ENCODE measurements at regions not wholly inside any gene's neighbourhood (a gene's known extent, or its start where the extent isn't known, plus 50 kb on each side); places are given as distances from the start of the nearest gene placed in this dataset.

DNA sequence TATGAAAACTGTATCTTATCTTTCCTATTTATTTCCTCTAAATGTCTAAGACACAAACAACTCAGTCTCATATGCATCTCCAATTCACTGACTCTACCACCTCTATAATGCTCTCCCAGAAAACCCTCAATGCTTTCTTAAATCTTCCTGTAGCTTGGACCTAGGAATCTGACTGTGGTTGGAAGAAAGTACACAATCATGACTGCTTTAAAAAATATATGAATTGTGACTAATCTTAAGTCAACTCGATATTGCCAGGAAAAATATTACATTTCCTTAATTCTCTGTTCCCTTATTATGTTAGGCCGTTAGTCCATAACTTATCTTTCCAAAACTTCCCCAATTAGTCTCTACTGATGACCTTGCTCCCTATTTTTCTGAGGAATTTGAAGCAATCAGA, 87.0 kb downstream of the SPCS3 start:
- no peak for ATAC-seq
- TF ChIP-seq TOX (CRISPR knock-in tag; IDR thresholded peaks at IDR 0.05; ENCODE audit: borderline replicate concordance) (no peak), OSR1 (CRISPR knock-in tag; IDR thresholded peaks at IDR 0.05) (no peak), ZNF8 (CRISPR knock-in tag; IDR thresholded peaks at IDR 0.05) (no peak)

DNA sequence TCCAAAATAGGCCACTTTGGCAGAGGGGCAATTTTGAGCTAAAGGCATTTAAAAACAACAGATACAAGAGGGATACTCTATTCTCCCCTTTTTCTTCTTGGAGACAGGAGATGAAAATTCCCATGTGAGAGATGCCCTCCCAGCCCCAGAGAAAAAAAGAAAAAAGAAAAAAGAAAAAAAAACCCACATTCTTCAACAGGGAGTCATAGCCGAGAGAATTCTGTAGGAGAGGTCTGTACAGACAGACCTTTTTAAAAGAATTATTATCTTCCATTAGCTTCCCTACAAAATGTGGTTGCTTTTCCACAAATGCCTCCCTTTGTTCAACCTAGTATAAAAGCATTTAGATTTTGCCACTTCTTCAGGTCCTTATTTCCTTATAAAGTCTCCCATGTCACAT, 89.9 kb downstream of the SPCS3 start:
- ATAC-seq, result no peak
- no peak for TF ChIP-seq TSHZ2 (CRISPR knock-in tag; IDR thresholded peaks at IDR 0.05)
- no peak for TF ChIP-seq TOX (CRISPR knock-in tag; IDR thresholded peaks at IDR 0.05; ENCODE audit: borderline replicate concordance)
- TF ChIP-seq CREB5 (CRISPR knock-in tag; IDR thresholded peaks at IDR 0.05; ENCODE audit: low read depth), result no peak
- TF ChIP-seq RARB (CRISPR knock-in tag; IDR thresholded peaks at IDR 0.05), result no peak
- no peak for TF ChIP-seq ZNF8 (CRISPR knock-in tag; IDR thresholded peaks at IDR 0.05)
- TF ChIP-seq ZNF565 (CRISPR knock-in tag; conservative IDR thresholded peaks at IDR 0.05; ENCODE audit: low read depth), result no peak
- TF ChIP-seq BACH2 (CRISPR knock-in tag; IDR thresholded peaks at IDR 0.05; ENCODE audit: borderline replicate concordance), result no peak

DNA sequence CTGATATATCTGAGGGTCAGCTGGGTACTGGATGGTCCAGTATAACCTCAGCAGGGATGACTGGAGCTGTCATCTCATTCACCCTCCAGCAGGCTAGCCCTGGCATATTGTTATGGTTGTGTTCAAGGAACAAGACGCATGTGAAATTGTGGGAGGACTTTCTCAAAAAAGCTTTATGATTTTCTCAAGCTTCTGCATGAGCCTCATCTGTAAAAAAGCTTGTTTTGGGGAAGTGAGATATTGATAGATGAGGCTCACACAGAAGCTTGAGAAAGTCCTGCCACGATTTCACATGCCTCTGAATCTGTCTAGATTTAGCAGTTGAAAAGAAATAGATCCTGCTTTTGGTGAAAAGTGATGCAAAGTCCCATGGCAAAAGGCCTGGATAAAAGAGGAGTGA, 93.4 kb downstream of the SPCS3 start:
- ATAC-seq, result no peak
- TF ChIP-seq CREB5 (CRISPR knock-in tag; IDR thresholded peaks at IDR 0.05; ENCODE audit: low read depth) (no peak), TSHZ2 (CRISPR knock-in tag; IDR thresholded peaks at IDR 0.05) (no peak), CSDC2 (CRISPR knock-in tag; IDR thresholded peaks at IDR 0.05) (no peak), TCF4 (CRISPR knock-in tag; IDR thresholded peaks at IDR 0.05; ENCODE audit: borderline replicate concordance) (no peak), ZFP30 (CRISPR knock-in tag; IDR thresholded peaks at IDR 0.05) (no peak), PPARA (CRISPR knock-in tag; IDR thresholded peaks at IDR 0.05; ENCODE audit: borderline replicate concordance) (no peak)
- TF ChIP-seq, protein P1, sequence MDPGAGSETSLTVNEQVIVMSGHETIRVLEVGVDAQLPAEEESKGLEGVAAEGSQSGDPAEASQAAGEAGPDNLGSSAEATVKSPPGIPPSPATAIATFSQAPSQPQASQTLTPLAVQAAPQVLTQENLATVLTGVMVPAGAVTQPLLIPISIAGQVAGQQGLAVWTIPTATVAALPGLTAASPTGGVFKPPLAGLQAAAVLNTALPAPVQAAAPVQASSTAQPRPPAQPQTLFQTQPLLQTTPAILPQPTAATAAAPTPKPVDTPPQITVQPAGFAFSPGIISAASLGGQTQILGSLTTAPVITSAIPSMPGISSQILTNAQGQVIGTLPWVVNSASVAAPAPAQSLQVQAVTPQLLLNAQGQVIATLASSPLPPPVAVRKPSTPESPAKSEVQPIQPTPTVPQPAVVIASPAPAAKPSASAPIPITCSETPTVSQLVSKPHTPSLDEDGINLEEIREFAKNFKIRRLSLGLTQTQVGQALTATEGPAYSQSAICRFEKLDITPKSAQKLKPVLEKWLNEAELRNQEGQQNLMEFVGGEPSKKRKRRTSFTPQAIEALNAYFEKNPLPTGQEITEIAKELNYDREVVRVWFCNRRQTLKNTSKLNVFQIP (CRISPR knock-in tag; IDR thresholded peaks at IDR 0.05; ENCODE audit: borderline replicate concordance, low read depth), result no peak

- ATAC-seq, result no peak
- TF ChIP-seq PATZ1 (CRISPR knock-in tag; IDR thresholded peaks at IDR 0.05; ENCODE audit: borderline replicate concordance), result no peak
- TF ChIP-seq ARNTL (CRISPR knock-in tag; IDR thresholded peaks at IDR 0.05; ENCODE audit: borderline replicate concordance, low read depth), result no peak
- TF ChIP-seq ZC3H10 (CRISPR knock-in tag; IDR thresholded peaks at IDR 0.05), result no peak
- TF ChIP-seq, protein P1 (CRISPR knock-in tag; IDR thresholded peaks at IDR 0.05; ENCODE audit: borderline replicate concordance, low read depth), result no peak
- TF ChIP-seq TOX (CRISPR knock-in tag; IDR thresholded peaks at IDR 0.05; ENCODE audit: borderline replicate concordance), result no peak
- no peak for TF ChIP-seq ESRRG (CRISPR knock-in tag; IDR thresholded peaks at IDR 0.05)
- TF ChIP-seq, protein P2, sequence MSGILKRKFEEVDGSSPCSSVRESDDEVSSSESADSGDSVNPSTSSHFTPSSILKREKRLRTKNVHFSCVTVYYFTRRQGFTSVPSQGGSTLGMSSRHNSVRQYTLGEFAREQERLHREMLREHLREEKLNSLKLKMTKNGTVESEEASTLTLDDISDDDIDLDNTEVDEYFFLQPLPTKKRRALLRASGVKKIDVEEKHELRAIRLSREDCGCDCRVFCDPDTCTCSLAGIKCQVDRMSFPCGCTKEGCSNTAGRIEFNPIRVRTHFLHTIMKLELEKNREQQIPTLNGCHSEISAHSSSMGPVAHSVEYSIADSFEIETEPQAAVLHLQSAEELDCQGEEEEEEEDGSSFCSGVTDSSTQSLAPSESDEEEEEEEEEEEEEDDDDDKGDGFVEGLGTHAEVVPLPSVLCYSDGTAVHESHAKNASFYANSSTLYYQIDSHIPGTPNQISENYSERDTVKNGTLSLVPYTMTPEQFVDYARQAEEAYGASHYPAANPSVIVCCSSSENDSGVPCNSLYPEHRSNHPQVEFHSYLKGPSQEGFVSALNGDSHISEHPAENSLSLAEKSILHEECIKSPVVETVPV (CRISPR knock-in tag; IDR thresholded peaks at IDR 0.05), result no peak
- no peak for TF ChIP-seq TCF4 (CRISPR knock-in tag; IDR thresholded peaks at IDR 0.05; ENCODE audit: borderline replicate concordance)
- TF ChIP-seq ZNF565 (CRISPR knock-in tag; conservative IDR thresholded peaks at IDR 0.05; ENCODE audit: low read depth), result no peak
These were observed 102.2 kb downstream of the SPCS3 start for GRCh38 chr4:176422001-176422400.

Measured in SK-N-SH treated with all-trans-retinoic acid at 6 μM for 48 hours (cell line).